ENCODE measurements at regions not wholly inside any gene's neighbourhood (a gene's known extent, or its start where the extent isn't known, plus 50 kb on each side); places are given as distances from the start of the nearest gene placed in this dataset.
"Not testable (repeated sequence)": the region's sequence is repeated elsewhere in the genome, so short reads cannot be mapped to it uniquely, and the experiment has no call there.

DNA sequence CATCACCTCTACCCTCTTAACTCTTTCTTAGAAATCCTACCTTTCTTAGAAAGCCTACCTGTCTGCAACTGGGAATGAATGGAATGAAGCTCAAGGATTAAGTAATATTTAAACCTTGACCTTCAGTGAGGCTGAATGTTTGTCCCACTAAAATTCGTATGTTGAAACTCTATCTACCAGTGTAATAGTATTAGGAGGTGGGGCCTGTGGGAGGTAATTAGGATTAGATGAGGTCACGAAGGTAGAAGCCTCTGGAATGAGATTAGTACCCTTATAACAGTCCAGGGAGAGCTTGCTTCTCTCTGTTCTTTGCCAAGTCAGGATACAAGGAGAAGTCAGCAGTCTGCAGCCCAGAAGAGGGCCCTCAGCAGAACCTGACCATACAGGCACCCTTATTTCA lies 158.0 kb downstream of the TENT5A start:
- no peaks in the 10 kb centered on the region for H3K27me3 ChIP-seq (replicated peaks; ENCODE audit: insufficient read depth)
- H3K9me3 ChIP-seq, result no peaks in the 10 kb centered on the region
- DNase-seq (ENCODE audit: low spot score), result no peak
- intact Hi-C loops (cut with DNase I), result no loop called here
- H3K36me3 ChIP-seq, result no peaks in the 10 kb centered on the region
- TF ChIP-seq, protein P1, sequence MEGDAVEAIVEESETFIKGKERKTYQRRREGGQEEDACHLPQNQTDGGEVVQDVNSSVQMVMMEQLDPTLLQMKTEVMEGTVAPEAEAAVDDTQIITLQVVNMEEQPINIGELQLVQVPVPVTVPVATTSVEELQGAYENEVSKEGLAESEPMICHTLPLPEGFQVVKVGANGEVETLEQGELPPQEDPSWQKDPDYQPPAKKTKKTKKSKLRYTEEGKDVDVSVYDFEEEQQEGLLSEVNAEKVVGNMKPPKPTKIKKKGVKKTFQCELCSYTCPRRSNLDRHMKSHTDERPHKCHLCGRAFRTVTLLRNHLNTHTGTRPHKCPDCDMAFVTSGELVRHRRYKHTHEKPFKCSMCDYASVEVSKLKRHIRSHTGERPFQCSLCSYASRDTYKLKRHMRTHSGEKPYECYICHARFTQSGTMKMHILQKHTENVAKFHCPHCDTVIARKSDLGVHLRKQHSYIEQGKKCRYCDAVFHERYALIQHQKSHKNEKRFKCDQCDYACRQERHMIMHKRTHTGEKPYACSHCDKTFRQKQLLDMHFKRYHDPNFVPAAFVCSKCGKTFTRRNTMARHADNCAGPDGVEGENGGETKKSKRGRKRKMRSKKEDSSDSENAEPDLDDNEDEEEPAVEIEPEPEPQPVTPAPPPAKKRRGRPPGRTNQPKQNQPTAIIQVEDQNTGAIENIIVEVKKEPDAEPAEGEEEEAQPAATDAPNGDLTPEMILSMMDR (IDR thresholded peaks at IDR 0.05), result no peak
- TF ChIP-seq POLR2AphosphoS5 (IDR thresholded peaks at IDR 0.05), result no peak
- no peak for TF ChIP-seq POLR2A (IDR thresholded peaks at IDR 0.05)
- H3K4me3 ChIP-seq, result no peak overlapping the region
- whole genome bisulfite sequencing, result 64% methylated on average over 2 of the region's 2 CpGs
- no peaks in the 10 kb centered on the region for H3K4me1 ChIP-seq (replicated peaks)
- no peak overlapping the region for H3K27ac ChIP-seq

DNA sequence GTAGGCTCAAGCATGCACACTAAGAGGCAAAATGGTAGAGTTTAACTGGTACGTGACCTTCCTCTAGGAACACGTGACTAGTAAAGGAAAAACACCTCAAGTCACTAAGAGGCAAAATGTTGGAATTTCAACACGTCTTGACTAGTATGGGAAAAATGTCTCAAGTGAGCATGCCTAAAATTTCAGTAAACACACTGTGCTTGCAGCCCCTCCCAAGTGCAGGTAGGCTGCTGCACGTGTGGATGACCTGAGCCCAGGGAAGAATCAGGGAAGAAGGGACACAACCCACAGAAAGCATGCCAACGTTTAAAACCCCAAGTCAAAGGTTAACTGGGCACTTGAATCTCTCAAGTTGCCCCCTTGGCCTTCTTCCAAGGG lies 162.2 kb downstream of the TENT5A start:
- Histone ChIP-seq H3K9me3 (no peaks in the 10 kb centered on the region), H3K36me3 (no peaks in the 10 kb centered on the region), H3K4me1 (replicated peaks) (no peaks in the 10 kb centered on the region), H3K27me3 (replicated peaks; ENCODE audit: insufficient read depth) (no peaks in the 10 kb centered on the region), H3K27ac (no peak overlapping the region), H3K4me3 (no peak overlapping the region)
- TF ChIP-seq, protein P1 (IDR thresholded peaks at IDR 0.05), result no peak
- no peak for TF ChIP-seq POLR2A (IDR thresholded peaks at IDR 0.05)
- WGBS, result 51% methylated on average over 5 of the region's 5 CpGs
- no peak for DNase-seq (ENCODE audit: low spot score)
- intact Hi-C loops (cut with DNase I), result no loop called here

DNA sequence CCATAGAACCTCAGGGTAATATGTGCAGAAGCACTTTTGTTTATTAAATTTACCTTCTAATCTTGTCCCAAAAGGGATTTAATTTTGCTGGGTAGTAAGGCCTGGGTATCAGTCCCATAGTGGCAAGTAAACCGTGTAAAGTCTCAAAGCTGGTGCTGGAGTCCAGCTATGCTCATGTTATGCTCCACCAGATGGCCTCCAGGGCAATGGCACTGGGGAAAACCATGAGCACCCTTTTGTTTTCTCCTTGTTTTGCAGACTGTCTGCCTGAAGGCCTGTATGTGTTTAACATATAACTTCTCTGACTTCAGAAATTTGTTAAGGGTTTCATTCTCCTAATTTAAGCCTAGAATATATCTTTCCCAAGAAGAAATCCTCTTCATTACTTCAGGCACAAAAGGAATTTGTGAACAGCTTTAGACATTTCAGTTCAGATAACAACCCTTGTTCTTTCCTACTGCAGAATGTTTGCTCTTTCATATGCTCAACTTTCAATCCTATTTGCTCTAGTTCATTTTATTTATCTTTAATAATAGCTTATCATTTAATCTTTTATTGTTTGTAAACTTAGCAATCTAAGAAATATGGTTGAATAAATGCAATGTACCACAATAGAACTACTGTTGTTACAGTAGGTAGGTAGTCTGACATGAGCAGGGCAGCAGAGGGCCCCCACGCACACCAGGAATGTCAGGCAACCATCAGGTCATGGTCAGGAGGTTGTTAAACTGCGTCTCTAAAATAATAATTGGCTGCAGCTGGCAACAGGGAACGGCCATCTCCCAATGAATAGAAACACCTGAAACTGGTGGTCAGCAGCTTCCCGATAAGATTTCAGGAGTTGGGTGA lies 162.8 kb downstream of the TENT5A start:
- Histone ChIP-seq H3K27me3 (replicated peaks; ENCODE audit: insufficient read depth) (no peaks in the 10 kb centered on the region), H3K27ac (no peak overlapping the region), H3K36me3 (no peaks in the 10 kb centered on the region), H3K4me1 (replicated peaks) (no peaks in the 10 kb centered on the region), H3K4me3 (no peak overlapping the region), H3K9me3 (no peaks in the 10 kb centered on the region)
- WGBS, result 47% methylated on average over 5 of the region's 5 CpGs
- intact Hi-C loops (cut with DNase I), result no loop called here
- no peak for DNase-seq (ENCODE audit: low spot score)
- no peak for TF ChIP-seq POLR2AphosphoS5 (IDR thresholded peaks at IDR 0.05)
- TF ChIP-seq, protein P1 (IDR thresholded peaks at IDR 0.05), result no peak
- no peak for TF ChIP-seq POLR2A (IDR thresholded peaks at IDR 0.05)

DNA sequence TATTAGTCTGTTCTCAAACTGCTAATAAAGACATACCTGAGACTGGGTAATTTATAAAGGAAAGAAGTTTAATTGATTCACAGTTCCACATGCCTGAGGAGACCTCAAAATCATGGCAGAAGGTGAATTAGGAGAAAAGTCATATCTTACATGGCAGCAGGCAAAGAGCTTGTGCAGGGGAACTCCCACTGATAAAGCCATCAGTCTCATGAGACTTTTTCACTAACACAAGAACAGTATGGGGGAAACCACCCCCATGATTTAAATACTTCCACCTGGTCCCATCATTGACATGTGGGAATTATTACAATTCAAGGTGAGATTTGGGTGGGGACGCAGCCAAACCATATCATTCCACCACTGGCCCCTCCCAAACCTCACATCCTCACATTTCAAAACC lies 166.8 kb downstream of the TENT5A start:
- intact Hi-C loops (cut with DNase I); DNase-seq (ENCODE audit: low spot score); H3K4me3 ChIP-seq; H3K27ac ChIP-seq; H3K4me1 ChIP-seq (replicated peaks); H3K9me3 ChIP-seq; H3K36me3 ChIP-seq; H3K27me3 ChIP-seq (replicated peaks; ENCODE audit: insufficient read depth): not testable (repeated sequence)
- 89% methylated on average over 1 of the region's 1 CpG for WGBS

DNA sequence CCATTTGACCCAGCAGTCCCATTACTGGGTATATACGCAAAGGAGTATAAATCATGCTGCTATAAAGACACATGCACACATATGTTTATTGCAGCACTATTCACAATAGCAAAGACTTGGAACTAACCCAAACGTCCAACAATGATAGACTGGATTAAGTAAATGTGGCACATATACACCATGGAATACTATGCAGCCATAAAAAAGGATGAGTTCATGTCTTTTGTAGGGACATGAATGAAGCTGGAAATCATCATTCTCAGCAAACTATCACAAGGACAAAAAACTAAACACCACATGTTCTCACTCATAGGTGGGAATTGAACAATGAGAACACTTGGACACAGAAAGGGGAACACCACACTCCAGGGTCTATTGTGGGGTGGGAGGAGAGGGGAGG lies 168.3 kb downstream of the TENT5A start:
- H3K9me3 ChIP-seq; H3K27ac ChIP-seq; H3K27me3 ChIP-seq (replicated peaks; ENCODE audit: insufficient read depth); H3K4me3 ChIP-seq; intact Hi-C loops (cut with DNase I); DNase-seq (ENCODE audit: low spot score); H3K4me1 ChIP-seq (replicated peaks); H3K36me3 ChIP-seq: not testable (repeated sequence)
- WGBS, result 75% methylated on average over 2 of the region's 2 CpGs

DNA sequence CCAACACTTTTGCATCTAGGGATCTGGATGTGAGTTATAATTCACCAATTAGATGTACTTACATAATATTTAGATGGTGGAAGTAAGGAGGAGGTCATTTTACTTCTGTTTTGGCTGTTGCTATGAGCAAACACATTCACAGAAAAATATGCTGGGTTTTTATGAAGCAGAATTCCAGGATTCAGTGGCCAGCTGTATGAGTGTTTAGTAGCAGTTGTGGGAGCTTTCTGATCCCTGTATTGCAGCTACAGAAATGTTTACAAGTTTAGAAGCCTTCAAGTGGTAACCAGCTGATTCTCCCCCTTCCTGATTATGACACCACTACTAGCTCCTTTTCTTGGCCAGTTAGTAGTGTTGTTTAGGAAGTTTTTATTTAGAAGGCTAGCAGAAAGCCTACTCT lies 177.0 kb downstream of the TENT5A start:
- Histone ChIP-seq H3K9me3 (no peaks in the 10 kb centered on the region), H3K36me3 (no peaks in the 10 kb centered on the region), H3K27ac (no peak overlapping the region), H3K4me3 (no peak overlapping the region), H3K27me3 (replicated peaks; ENCODE audit: insufficient read depth) (no peaks in the 10 kb centered on the region), H3K4me1 (replicated peaks) (no peaks in the 10 kb centered on the region)
- DNase-seq (ENCODE audit: low spot score), result no peak
- intact Hi-C loops (cut with DNase I), result no loop called here
- no peak for TF ChIP-seq POLR2A (IDR thresholded peaks at IDR 0.05)
- no peak for TF ChIP-seq POLR2AphosphoS5 (IDR thresholded peaks at IDR 0.05)
- TF ChIP-seq, protein P1 (IDR thresholded peaks at IDR 0.05), result no peak

Measured in prostate gland (tissue), 2 donors.